H9 (cell line): ENCODE measurements at regions not wholly inside any gene's neighbourhood (a gene's known extent, or its start where the extent isn't known, plus 50 kb on each side); places are given as distances from the start of the nearest gene placed in this dataset.

Experiments used
- DNase-seq: peaks from one replicate; pipeline ENCODE4 v3.0.0-alpha.2; 2017
- H2AFZ ChIP-seq: one replicate; pipeline ENCODE4 v1.6.1; 2013; ENCODE audit warnings: mild to moderate bottlenecking, low read length, control low read depth, moderate library complexity
- H2AK5ac ChIP-seq: 2 replicates; pipeline ENCODE4 v1.6.1; 2013; ENCODE audit warnings: low read length, control low read depth, mixed read lengths; ENCODE audit not compliant: insufficient read length
- H2BK120ac ChIP-seq: one replicate; pipeline ENCODE4 v1.6.1; 2013; ENCODE audit warnings: low read depth, mild to moderate bottlenecking, low read length, control low read depth, inconsistent platforms; ENCODE audit not compliant: poor library complexity, severe bottlenecking
- H2BK12ac ChIP-seq: 2 replicates; pipeline ENCODE4 v1.6.1; 2013; ENCODE audit warnings: low read length, control low read depth, mixed read lengths, low read depth; ENCODE audit not compliant: insufficient read length
- H2BK15ac ChIP-seq: 2 replicates; pipeline ENCODE4 v1.6.1; 2013; ENCODE audit warnings: low read depth, low read length, control low read depth
- H2BK20ac ChIP-seq: one replicate; pipeline ENCODE4 v1.6.1; 2013; ENCODE audit warnings: low read depth, mild to moderate bottlenecking, low read length, control low read depth, inconsistent platforms; ENCODE audit not compliant: poor library complexity, severe bottlenecking
- H2BK5ac ChIP-seq: 2 replicates; pipeline ENCODE4 v1.6.1; 2013; ENCODE audit warnings: low read length, control low read depth, mixed read lengths; ENCODE audit not compliant: insufficient read length
- H3K14ac ChIP-seq: 2 replicates; pipeline ENCODE4 v1.6.1; 2013; ENCODE audit warnings: low read length, control low read depth; ENCODE audit not compliant: insufficient read depth
- H3K18ac ChIP-seq: 2 replicates; pipeline ENCODE4 v1.6.1; 2013; ENCODE audit warnings: low read depth, mild to moderate bottlenecking, mixed read lengths, low read length, control low read depth; ENCODE audit not compliant: insufficient read length
- H3K23ac ChIP-seq: 2 replicates; pipeline ENCODE4 v1.6.1; 2013; ENCODE audit warnings: low read length, control low read depth, mixed read lengths, low read depth; ENCODE audit not compliant: insufficient read length
- H3K23me2 ChIP-seq: 2 replicates; pipeline ENCODE4 v1.6.1; 2013; ENCODE audit warnings: low read depth, mild to moderate bottlenecking, mixed read lengths, low read length, control low read depth; ENCODE audit not compliant: insufficient read length, poor library complexity, severe bottlenecking
- H3K27ac ChIP-seq: 2 replicates; pipeline ENCODE4 v1.5.1; 2013; ENCODE audit warnings: low read length, control low read depth, mixed read lengths, low read depth; ENCODE audit not compliant: insufficient read length
- H3K27me3 ChIP-seq: 2 replicates; pipeline ENCODE4 v1.6.1; 2013; ENCODE audit warnings: low read length, control low read depth, inconsistent platforms; ENCODE audit not compliant: insufficient read depth
- H3K4ac ChIP-seq: 2 replicates; pipeline ENCODE4 v1.6.1; 2013; ENCODE audit warnings: low read depth, mild to moderate bottlenecking, control low read depth, inconsistent platforms, low read length, moderate library complexity
- H3K4me1 ChIP-seq: 2 replicates; pipeline ENCODE4 v1.6.1; 2013; ENCODE audit warnings: low read length, control low read depth, inconsistent platforms; ENCODE audit not compliant: insufficient read depth
- H3K4me2 ChIP-seq: 2 replicates; pipeline ENCODE4 v1.6.1; 2013; ENCODE audit warnings: low read length, control low read depth, mixed read lengths; ENCODE audit not compliant: insufficient read length, insufficient read depth
- H3K56ac ChIP-seq: 2 replicates; pipeline ENCODE4 v1.6.1; 2013; ENCODE audit warnings: low read depth, mild to moderate bottlenecking, mixed read lengths, low read length, control low read depth; ENCODE audit not compliant: insufficient read length
- H3K79me1 ChIP-seq: 2 replicates; pipeline ENCODE4 v1.6.1; 2013; ENCODE audit warnings: low read depth, mild to moderate bottlenecking, moderate library complexity, low read length, control low read depth, inconsistent platforms; ENCODE audit not compliant: insufficient read depth, poor library complexity, severe bottlenecking
- H3K79me2 ChIP-seq: 2 replicates; pipeline ENCODE4 v1.6.1; 2013; ENCODE audit warnings: low read length, control low read depth, inconsistent platforms; ENCODE audit not compliant: insufficient read depth
- H3K9ac ChIP-seq: 2 replicates; pipeline ENCODE4 v1.6.1; 2013; ENCODE audit warnings: low read length, control low read depth, mixed read lengths; ENCODE audit not compliant: insufficient read length; ENCODE audit errors: extremely low read depth
- H3K9me3 ChIP-seq: one replicate; pipeline ENCODE4 v1.6.1; 2013; ENCODE audit warnings: low read depth, low read length, inconsistent platforms; ENCODE audit not compliant: control insufficient read depth
- H3T11ph ChIP-seq: one replicate; pipeline ENCODE4 v1.6.1; 2013; ENCODE audit warnings: mild to moderate bottlenecking, low read length, control low read depth, inconsistent platforms
- H4K20me1 ChIP-seq: one replicate; pipeline ENCODE4 v1.6.1; 2013; ENCODE audit not compliant: control insufficient read depth, insufficient read length, insufficient read depth
- H4K5ac ChIP-seq: 2 replicates; pipeline ENCODE4 v1.6.1; 2013; ENCODE audit warnings: low read depth, mild to moderate bottlenecking, mixed read lengths, low read length, control low read depth; ENCODE audit not compliant: insufficient read length
- H4K8ac ChIP-seq: replicated peaks from 2 replicates; pipeline ENCODE4 v1.6.1; 2013; ENCODE audit warnings: low read length, control low read depth, mixed read lengths, low read depth; ENCODE audit not compliant: insufficient read length
- H4K91ac ChIP-seq: 2 replicates; pipeline ENCODE4 v1.6.1; 2013; ENCODE audit warnings: low read depth, mild to moderate bottlenecking, moderate library complexity, mixed read lengths, low read length, control low read depth; ENCODE audit not compliant: insufficient read length
- H3K27ac Mint-ChIP-seq, 3 experiments: 2 replicates in 2 of 3; 3 replicates in 1 of 3; pipeline ENCODE4 v1.8.0; 2020 to 2021; ENCODE audit warnings: mixed read lengths in 3 of 3, mild to moderate bottlenecking in 1 of 3, moderate library complexity in 1 of 3
- H3K27me3 Mint-ChIP-seq: 2 replicates; pipeline ENCODE4 v1.8.0; 2021; ENCODE audit warnings: low read depth, mild to moderate bottlenecking, moderate library complexity, mixed read lengths
- H3K36me3 Mint-ChIP-seq, 3 experiments: 2 replicates in 2 of 3; 3 replicates in 1 of 3; pipeline ENCODE4 v1.8.0; 2020 to 2021; ENCODE audit warnings: low read depth in 3 of 3, mixed read lengths in 3 of 3; ENCODE audit not compliant: insufficient read depth in 1 of 3
- H3K4me1 Mint-ChIP-seq, 2 experiments: 2 replicates each; pipeline ENCODE4 v1.8.0; 2020; ENCODE audit warnings: mixed read lengths in 2 of 2
- H3K4me3 Mint-ChIP-seq, 2 experiments: 2 replicates in 1 of 2; 3 replicates in 1 of 2; pipeline ENCODE4 v1.8.0; 2020 to 2021; ENCODE audit warnings: mild to moderate bottlenecking in 2 of 2, mixed read lengths in 2 of 2, moderate library complexity in 1 of 2
- H3K9me3 Mint-ChIP-seq, 2 experiments: 2 replicates in 1 of 2; 3 replicates in 1 of 2; pipeline ENCODE4 v1.8.0; 2020; ENCODE audit warnings: mild to moderate bottlenecking in 2 of 2, mixed read lengths in 2 of 2, moderate library complexity in 1 of 2
- WGBS: extraction: QIAGEN DNeasy Blood & Tissue Kit; methylation state at CpG from one replicate; pipeline ENCODE4 v1.1.7; 2013; ENCODE audit warnings: missing lambda C conversion rate, low lambda C conversion rate, mixed read lengths; ENCODE audit not compliant: insufficient read length; ENCODE audit errors: extremely low coverage; 5-methylcytosine and 5-hydroxymethylcytosine counted together
- TF ChIP-seq, protein P1 (sequence below): fragments of 200-600 bp; sonication (generic); conservative IDR thresholded peaks from 3 replicates; pipeline ENCODE4 v1.8.0; 2021; ENCODE audit warnings: antibody characterized with exemption, mild to moderate bottlenecking

DNA sequence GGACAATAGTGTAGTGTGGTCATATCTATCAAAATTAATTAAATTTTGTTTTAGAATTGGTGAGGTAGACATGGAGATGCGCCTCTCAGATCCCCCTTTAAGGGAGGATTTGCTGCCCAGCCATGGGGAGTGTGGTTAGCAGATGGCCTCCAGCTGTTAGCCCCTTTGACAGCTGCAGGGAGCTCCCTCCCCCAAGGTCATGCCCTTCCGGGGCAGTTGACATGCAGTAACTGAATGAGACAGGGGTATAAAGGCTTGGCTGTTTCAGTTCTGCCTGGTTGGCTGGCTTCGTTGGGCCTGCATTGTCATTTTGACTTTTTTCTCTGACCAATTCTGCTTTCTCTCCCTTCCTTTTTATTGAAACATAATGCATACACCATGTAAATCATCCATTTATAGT lies 291.5 kb upstream of the SRRM4 start:
- H2AFZ ChIP-seq = no peak overlapping the region
- no peaks in the 10 kb centered on the region for H3K9me3 ChIP-seq
- H3K23ac ChIP-seq = no peak overlapping the region
- no peak overlapping the region for H2BK20ac ChIP-seq
- Mint-ChIP-seq H3K36me3 (no peaks in the 10 kb centered on the region; a peak in 1 of 7 replicates), H3K4me3 (no peak overlapping the region), H3K27ac (no peak overlapping the region), H3K9me3 (peaks cover 0 to 2% of the 10 kb centered on the region in 2 experiments; a peak in 3 of 5 replicates), H3K4me1 (peaks cover 6 to 10% of the 10 kb centered on the region in 2 experiments), H3K27me3 (no peaks in the 10 kb centered on the region; the same call in 1 of the 2 replicates)
- TF ChIP-seq, protein P1, sequence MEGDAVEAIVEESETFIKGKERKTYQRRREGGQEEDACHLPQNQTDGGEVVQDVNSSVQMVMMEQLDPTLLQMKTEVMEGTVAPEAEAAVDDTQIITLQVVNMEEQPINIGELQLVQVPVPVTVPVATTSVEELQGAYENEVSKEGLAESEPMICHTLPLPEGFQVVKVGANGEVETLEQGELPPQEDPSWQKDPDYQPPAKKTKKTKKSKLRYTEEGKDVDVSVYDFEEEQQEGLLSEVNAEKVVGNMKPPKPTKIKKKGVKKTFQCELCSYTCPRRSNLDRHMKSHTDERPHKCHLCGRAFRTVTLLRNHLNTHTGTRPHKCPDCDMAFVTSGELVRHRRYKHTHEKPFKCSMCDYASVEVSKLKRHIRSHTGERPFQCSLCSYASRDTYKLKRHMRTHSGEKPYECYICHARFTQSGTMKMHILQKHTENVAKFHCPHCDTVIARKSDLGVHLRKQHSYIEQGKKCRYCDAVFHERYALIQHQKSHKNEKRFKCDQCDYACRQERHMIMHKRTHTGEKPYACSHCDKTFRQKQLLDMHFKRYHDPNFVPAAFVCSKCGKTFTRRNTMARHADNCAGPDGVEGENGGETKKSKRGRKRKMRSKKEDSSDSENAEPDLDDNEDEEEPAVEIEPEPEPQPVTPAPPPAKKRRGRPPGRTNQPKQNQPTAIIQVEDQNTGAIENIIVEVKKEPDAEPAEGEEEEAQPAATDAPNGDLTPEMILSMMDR = no peak
- no peak overlapping the region for H3K18ac ChIP-seq
- H2BK15ac ChIP-seq = no peak overlapping the region
- H3K56ac ChIP-seq = no peak overlapping the region
- H3K4ac ChIP-seq = no peak overlapping the region
- no peaks in the 10 kb centered on the region for H4K20me1 ChIP-seq
- no peaks in the 10 kb centered on the region for H3K79me1 ChIP-seq
- no peaks in the 10 kb centered on the region; the same call in 1 of the 2 replicates for H3K4me1 ChIP-seq
- no peak overlapping the region for H3K14ac ChIP-seq
- H3T11ph ChIP-seq = no peak overlapping the region
- H2BK12ac ChIP-seq = no peak overlapping the region
- DNase-seq = no peak
- H2BK120ac ChIP-seq = no peak overlapping the region
- H4K5ac ChIP-seq = no peak overlapping the region
- H4K91ac ChIP-seq = no peak overlapping the region
- H3K4me2 ChIP-seq = no peak overlapping the region
- no peaks in the 10 kb centered on the region for H3K79me2 ChIP-seq
- H3K9ac ChIP-seq = no peak overlapping the region
- no peak overlapping the region for H3K27ac ChIP-seq
- WGBS = no CpG with 5 or more reads among the region's 3 CpGs
- H4K8ac ChIP-seq = no peak overlapping the region
- H2AK5ac ChIP-seq = no peak overlapping the region
- H3K23me2 ChIP-seq = no peaks in the 10 kb centered on the region
- no peaks in the 10 kb centered on the region for H3K27me3 ChIP-seq
- H2BK5ac ChIP-seq = no peak overlapping the region
